GM18951 (cell line): ENCODE measurements at regions not wholly inside any gene's neighbourhood (a gene's known extent, or its start where the extent isn't known, plus 50 kb on each side); places are given as distances from the start of the nearest gene placed in this dataset.
"Not testable (repeated sequence)": the region's sequence is repeated elsewhere in the genome, so short reads cannot be mapped to it uniquely, and the experiment has no call there.

ENCODE experiments used
- POLR2A ChIP-seq: IDR thresholded peaks from 4 replicates; pipeline ENCODE4 v1.6.1; 2011; ENCODE audit warnings: mild to moderate bottlenecking; ENCODE audit not compliant: insufficient read length, insufficient read depth; ENCODE audit errors: extremely low read depth
- in situ Hi-C: fragments of 300-500 bp; cut with MboI; formaldehyde crosslinking; loops from one replicate; pipeline ENCODE4 v1.12.0; 2022; ENCODE audit warnings: low sequenced_read_pairs, mixed read lengths, inconsistent platforms; ENCODE audit not compliant: unreplicated experiment

GRCh38 chr19:29873801-29874575 lies 62.2 kb downstream of the CCNE1 start:
- TF ChIP-seq POLR2A, result no peak
- in situ Hi-C loops, result loop anchor here (10.0 to 25.0 kb wide), 2 partner anchors 109 to 788 kb away; no protein-coding TSS in a partner anchor

GRCh38 chr19:29875931-29876330 lies 64.1 kb downstream of the CCNE1 start:
- TF ChIP-seq POLR2A, result no peak
- in situ Hi-C loops, result loop anchor here (10.0 kb wide), 1 partner anchor 111 kb away; no protein-coding TSS in a partner anchor

GRCh38 chr19:29876414-29876813 lies 64.6 kb downstream of the CCNE1 start:
- in situ Hi-C loops, result loop anchor here (10.0 kb wide), 1 partner anchor 112 kb away; no protein-coding TSS in a partner anchor
- no peak for TF ChIP-seq POLR2A

DNA sequence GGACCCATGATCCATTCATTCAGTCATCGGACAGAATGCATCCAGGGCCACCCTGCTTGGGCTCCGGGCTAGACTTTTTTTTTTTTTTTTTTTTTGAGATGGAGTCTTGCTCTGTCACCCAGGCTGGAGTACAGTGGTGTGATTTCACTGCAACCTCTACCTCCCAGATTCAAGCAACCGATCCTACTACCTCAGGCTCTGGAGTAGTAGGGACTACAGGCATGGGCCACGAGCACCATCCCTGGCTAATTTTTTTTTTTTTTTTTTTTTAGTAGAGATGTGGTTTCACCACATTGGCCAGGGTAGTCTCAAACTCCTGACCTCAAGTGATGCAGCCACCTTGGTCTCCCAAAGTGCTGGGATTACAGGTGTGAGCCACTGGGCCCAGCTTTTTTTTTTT lies 65.1 kb downstream of the CCNE1 start:
- in situ Hi-C loops, result loop anchor here (10.0 kb wide), 1 partner anchor 112 kb away; no protein-coding TSS in a partner anchor

DNA sequence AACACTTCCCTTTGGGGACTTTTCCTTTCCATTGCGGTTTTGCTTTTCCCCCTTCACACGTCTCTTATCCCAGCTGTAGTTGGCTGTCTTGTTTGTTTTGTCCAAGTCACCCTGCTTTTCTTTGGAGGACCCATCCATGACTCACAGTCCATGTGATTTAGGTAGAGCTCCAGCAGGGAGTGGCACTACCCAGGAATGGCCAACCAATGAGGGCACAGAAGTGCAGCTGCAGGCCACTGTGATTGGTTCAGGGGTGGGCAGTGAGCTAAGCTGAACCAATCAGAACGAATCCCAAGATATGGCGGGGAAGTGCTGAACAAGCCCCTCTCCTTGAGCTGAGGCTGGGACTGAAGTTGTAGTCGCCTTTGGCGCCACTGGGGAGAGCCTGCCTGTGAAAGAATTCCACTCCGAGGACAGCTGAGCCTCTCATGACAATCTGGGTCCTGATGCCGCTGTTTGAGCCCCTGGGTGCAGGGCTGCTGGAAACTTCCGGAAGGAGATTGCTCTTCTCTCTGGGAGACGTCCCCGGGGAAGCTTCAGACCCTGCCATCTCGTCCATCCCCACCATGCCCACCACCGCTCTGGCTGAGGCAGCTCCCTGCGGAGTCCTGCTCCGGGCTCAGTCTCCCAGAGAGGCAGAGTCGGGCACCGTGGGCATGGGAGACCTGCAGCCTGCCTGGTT lies 62.9 kb upstream of the URI1 start:
- no peak for TF ChIP-seq POLR2A
- in situ Hi-C loops, result loop anchor here (10.0 kb wide), 1 partner anchor 114 kb away; no protein-coding TSS in a partner anchor

DNA sequence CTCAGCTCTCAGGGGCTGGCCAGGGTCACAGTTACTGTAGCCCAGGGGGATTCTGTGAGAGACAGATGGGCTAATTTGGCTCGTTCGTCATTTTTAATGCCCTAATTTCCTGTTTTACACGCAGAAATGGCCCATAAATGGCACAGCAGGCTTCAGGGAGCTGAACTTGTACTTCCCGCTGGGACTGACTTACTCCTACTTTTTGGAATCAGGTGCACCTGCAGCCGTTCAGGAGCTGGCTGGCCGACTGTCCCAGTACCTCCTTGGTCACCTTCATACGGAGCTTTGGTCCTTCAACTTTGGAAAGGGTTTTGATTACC lies 62.4 kb upstream of the URI1 start:
- TF ChIP-seq POLR2A, result no peak
- in situ Hi-C loops, result loop anchor here (10.0 kb wide), 1 partner anchor 115 kb away; no protein-coding TSS in a partner anchor

DNA sequence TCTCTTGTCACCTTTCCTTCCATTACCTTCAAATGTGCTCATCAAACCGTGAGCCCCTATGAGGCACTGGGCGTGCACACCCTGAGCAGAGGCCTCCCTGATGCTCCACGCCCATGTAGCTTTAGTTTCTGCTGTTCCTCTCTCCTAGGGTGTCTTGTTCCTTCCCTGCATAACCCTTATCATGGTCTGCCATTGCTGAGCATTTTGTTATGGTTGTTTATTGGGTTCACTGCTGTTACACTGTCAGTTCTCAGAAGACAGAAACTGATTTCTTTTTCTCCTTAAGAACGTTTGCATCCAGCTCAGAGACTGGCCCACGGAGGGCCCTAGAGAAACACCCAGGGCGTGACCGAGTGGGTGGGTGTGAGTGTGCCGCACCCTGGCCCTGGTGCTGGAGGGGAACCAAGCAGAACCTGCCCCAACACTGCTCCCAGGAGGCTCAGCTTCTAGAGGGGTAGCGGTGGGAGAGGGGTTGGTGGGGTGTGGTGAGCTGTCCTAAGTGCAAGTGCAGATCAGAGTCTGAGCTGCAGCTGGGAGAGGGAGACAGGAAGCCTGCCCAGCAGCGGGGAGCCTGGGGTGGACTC lies 61.4 kb upstream of the URI1 start:
- no peak for TF ChIP-seq POLR2A
- in situ Hi-C loops, result no loop called here

GRCh38 chr19:29881386-29881785 lies 60.7 kb upstream of the URI1 start:
- TF ChIP-seq POLR2A, result no peak
- in situ Hi-C loops, result no loop called here

DNA sequence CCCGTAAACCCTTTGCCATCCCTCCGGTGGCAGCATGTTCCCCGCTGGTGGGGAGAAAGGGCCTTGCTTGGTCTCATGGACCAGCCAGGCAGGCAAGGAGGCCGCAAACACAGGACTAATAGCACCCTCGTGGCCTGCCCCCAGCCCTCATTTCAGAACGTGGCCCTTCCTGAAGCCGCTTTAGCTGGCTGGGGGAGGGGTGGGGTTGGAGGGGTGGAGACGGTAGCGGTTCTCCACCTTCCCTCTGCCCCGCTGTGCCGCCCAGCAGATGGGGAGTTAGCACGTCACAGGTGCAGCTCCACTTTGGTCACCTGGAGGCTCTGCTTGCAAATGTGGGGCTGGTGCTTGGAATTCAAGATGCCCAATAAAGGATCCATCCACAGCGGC lies 59.3 kb upstream of the URI1 start:
- TF ChIP-seq POLR2A, result no peak
- in situ Hi-C loops, result no loop called here

DNA sequence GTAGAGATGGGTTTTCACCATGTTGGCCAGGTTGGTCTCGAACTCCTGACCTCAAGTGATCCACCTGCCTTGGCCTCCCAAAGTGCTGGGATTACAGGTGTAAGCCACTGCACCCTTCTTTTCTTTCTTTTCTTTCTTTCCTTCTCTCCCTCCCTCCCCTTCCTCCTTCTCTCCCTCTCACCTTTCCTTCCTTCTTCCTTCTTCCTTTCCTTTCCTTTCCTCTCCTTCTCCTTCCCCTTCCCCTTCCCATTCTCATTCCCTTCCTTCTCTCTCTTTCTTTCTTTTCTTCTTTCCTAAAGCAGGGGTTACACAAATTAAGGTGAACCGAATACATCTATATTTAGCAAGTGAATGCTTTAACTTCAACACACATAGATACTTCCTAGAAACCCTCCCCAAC lies 58.0 kb upstream of the URI1 start:
- in situ Hi-C loops, result no loop called here
- no peak for TF ChIP-seq POLR2A

GRCh38 chr19:29884466-29884865 lies 57.6 kb upstream of the URI1 start:
- in situ Hi-C loops, result no loop called here
- no peak for TF ChIP-seq POLR2A

DNA sequence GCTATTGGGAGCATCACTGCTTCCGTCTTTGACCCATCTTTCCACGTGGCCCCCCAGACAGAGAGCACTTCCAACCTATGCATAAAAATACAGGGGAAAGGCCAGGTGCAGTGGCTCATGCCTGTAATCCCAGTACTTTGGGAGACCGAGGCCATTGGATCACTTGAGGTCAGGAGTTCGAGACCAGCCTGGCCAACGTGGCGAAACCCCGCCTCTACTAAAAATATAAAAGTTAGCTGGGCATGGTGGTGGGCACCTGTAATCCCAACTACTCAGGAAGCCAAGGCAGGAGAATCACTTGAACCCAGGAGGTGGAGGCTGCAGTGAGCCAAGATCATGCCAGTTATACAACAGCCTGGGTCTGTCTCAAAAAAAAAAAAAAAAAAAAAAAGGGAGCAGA lies 55.9 kb upstream of the URI1 start:
- in situ Hi-C loops, result not testable (repeated sequence)

DNA sequence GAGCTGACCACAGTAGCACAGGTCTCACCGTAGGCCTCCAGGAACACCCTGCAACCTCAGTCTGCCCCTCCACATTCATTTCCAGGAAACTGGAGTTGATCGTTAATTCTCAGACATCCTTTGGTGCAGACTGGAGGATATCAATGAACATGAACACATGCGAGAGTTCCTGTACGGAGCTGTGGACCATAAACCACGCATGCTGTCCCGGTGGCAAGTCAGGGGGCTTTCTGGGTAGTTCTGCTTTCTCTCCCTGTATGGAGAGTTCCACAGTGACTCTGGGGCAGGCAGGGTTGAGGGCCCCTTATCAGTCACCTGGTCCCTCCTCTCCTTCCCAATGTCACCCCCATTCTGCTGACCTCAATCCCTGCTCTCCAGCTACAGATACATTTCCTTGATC lies 55.5 kb upstream of the URI1 start:
- in situ Hi-C loops, result no loop called here
- TF ChIP-seq POLR2A, result no peak

GRCh38 chr19:29887442-29887855 lies 54.6 kb upstream of the URI1 start:
- in situ Hi-C loops, result no loop called here
- no peak for TF ChIP-seq POLR2A

GRCh38 chr19:29888047-29888446 lies 54.0 kb upstream of the URI1 start:
- in situ Hi-C loops, result not testable (repeated sequence)
